HCT116 (cell line): ENCODE measurements at regions not wholly inside any gene's neighbourhood (a gene's known extent, or its start where the extent isn't known, plus 50 kb on each side); places are given as distances from the start of the nearest gene placed in this dataset.

Source experiments
- ATAC-seq: fragments of 200-7000 bp; cut with Tn5 transposase; 2 replicates; pipeline ENCODE4 v1.9.1; 2020; ENCODE audit warnings: mild to moderate bottlenecking, moderate library complexity
- BruUV-seq: library from RNA; stranded (reverse); fragments of 400-500 nt; replicated peaks from 2 replicates; lab custom pipeline; 2021; lab: Mats Ljungman, UMichigan
- CTCF ChIA-PET: fragments of 300-600 bp; sonication (Branson Sonifier 250); formaldehyde crosslinking; loops from one replicate; lab custom pipeline; 2021; ENCODE audit warnings: antibody characterized with exemption; lab: Charles Lee
- POLR2A ChIA-PET: fragments of 300-600, 350-600 bp; sonication (Branson Sonifier 250); formaldehyde crosslinking; loops from one replicate; lab custom pipeline; 2021; ENCODE audit warnings: antibody characterized with exemption; lab: Charles Lee
- RAD21 ChIA-PET, 2 experiments: fragments of 300-600 bp; sonication (Branson Sonifier 250); formaldehyde crosslinking; loops; one replicate each; lab custom pipeline; 2023; ENCODE audit warnings: low total read pairs in 2 of 2; ENCODE audit not compliant: uncharacterized antibody in 2 of 2, unreplicated experiment in 2 of 2, low non-redundant PET in 1 of 2; lab: Charles Lee
- DNase-seq: peaks from one replicate; pipeline ENCODE4 v3.0.0-alpha.2; 2010; ENCODE audit warnings: low read depth, low spot score
- H2AFZ ChIP-seq: fragments of 200-600 bp; shearing (Covaris generic), sonication (generic); 2 replicates; pipeline ENCODE4 v1.6.1; 2017; ENCODE audit warnings: low read depth, mixed run types, mixed read lengths, antibody characterized with exemption, low read length; ENCODE audit not compliant: poor library complexity, severe bottlenecking
- H3K27ac ChIP-seq: 2 replicates; pipeline ENCODE4 v1.5.1; 2012; ENCODE audit warnings: low read depth, low read length
- H3K27me3 ChIP-seq: fragments of 200-600 bp; sonication (generic); 2 replicates; pipeline ENCODE4 v1.6.1; 2016; ENCODE audit warnings: mixed run types, low read length, mixed read lengths; ENCODE audit not compliant: insufficient read depth
- H3K36me3 ChIP-seq, 2 experiments: fragments of 200-500 bp in 1 of 2; fragments of 200-600 bp in 1 of 2; sonication (Bioruptor generic) in 1 of 2; sonication (generic) in 1 of 2; 2 replicates each; pipeline versions ENCODE4 v1.5.1 to v1.6.1; 2014 to 2016; ENCODE audit warnings: low read length in 2 of 2, inconsistent platforms in 1 of 2, mixed read lengths in 1 of 2, mixed run types in 1 of 2; ENCODE audit not compliant: insufficient read depth in 2 of 2, control insufficient read depth in 1 of 2
- H3K4me1 ChIP-seq, 2 experiments: fragments of 200-600 bp in 1 of 2; sonication (generic) in 1 of 2; 2 replicates each; pipeline versions ENCODE4 v1.5.1 to v1.6.1; 2012 to 2017; ENCODE audit warnings: low read length in 2 of 2, inconsistent platforms in 1 of 2, mild to moderate bottlenecking in 1 of 2, mixed read lengths in 1 of 2, mixed run types in 1 of 2, moderate library complexity in 1 of 2; ENCODE audit not compliant: insufficient read depth in 2 of 2, control insufficient read depth in 1 of 2
- H3K4me2 ChIP-seq: fragments of 200-600 bp; sonication (generic); 2 replicates; pipeline ENCODE4 v1.6.1; 2017; ENCODE audit warnings: mixed run types, low read length, mixed read lengths
- H3K4me3 ChIP-seq, 2 experiments: fragments of 200-600 bp in 1 of 2; sonication (generic) in 1 of 2; replicated peaks in 1 of 2; 2 replicates each; pipeline ENCODE4 v1.5.1; 2011 to 2016; ENCODE audit warnings: low read length in 2 of 2, control low read depth in 1 of 2, low read depth in 1 of 2, mild to moderate bottlenecking in 1 of 2, mixed read lengths in 1 of 2, mixed run types in 1 of 2
- H3K79me2 ChIP-seq: fragments of 200-600 bp; sonication (generic); 2 replicates; pipeline ENCODE4 v1.6.1; 2017; ENCODE audit warnings: mild to moderate bottlenecking, mixed run types, low read length, moderate library complexity, mixed read lengths; ENCODE audit not compliant: insufficient read depth
- H3K9ac ChIP-seq: fragments of 200-600 bp; sonication (generic); 2 replicates; pipeline ENCODE4 v1.6.1; 2016; ENCODE audit warnings: low read length, mixed read lengths
- H3K9me2 ChIP-seq: fragments of 200-600 bp; sonication (generic), shearing (Covaris generic); 2 replicates; pipeline ENCODE4 v1.6.1; 2017; ENCODE audit warnings: mixed run types, mild to moderate bottlenecking, moderate library complexity; ENCODE audit not compliant: insufficient read depth
- H3K9me3 ChIP-seq, 2 experiments: fragments of 200-500 bp in 1 of 2; fragments of 200-600 bp in 1 of 2; sonication (Bioruptor generic) in 1 of 2; sonication (generic) in 1 of 2; 2 replicates each; pipeline ENCODE4 v1.6.1; 2014 to 2017; ENCODE audit warnings: low read length in 2 of 2, mixed read lengths in 2 of 2, inconsistent platforms in 1 of 2, low read depth in 1 of 2, mild to moderate bottlenecking in 1 of 2, mixed run types in 1 of 2, moderate library complexity in 1 of 2; ENCODE audit not compliant: control insufficient read depth in 1 of 2, insufficient read depth in 1 of 2
- H4K20me1 ChIP-seq: fragments of 200-600 bp; sonication (generic), shearing (Covaris generic); 2 replicates; pipeline ENCODE4 v1.6.1; 2017; ENCODE audit warnings: mixed run types, mild to moderate bottlenecking, moderate library complexity; ENCODE audit not compliant: insufficient read depth
- ATF3 ChIP-seq: IDR thresholded peaks from 2 replicates; pipeline ENCODE4 v1.6.1; 2012
- CBX3 ChIP-seq: IDR thresholded peaks from 2 replicates; pipeline ENCODE4 v1.6.1; 2012; ENCODE audit warnings: low read depth
- CEBPB ChIP-seq: IDR thresholded peaks from 2 replicates; pipeline ENCODE4 v1.6.1; 2012; ENCODE audit warnings: low read depth
- CTCF ChIP-seq, 3 experiments: fragments of 200-600 bp in 1 of 3; sonication (generic) in 1 of 3; IDR thresholded peaks in 2 of 3; conservative IDR thresholded peaks in 1 of 3; 2 replicates each; pipeline ENCODE4 v1.5.1; 2012 to 2017; ENCODE audit warnings: low read depth in 2 of 3, low read length in 2 of 3, antibody characterized with exemption in 1 of 3, borderline replicate concordance in 1 of 3, control low read depth in 1 of 3, mild to moderate bottlenecking in 1 of 3, mixed read lengths in 1 of 3, mixed run types in 1 of 3, moderate library complexity in 1 of 3; ENCODE audit not compliant: insufficient read depth in 1 of 3
- EGR1 ChIP-seq: IDR thresholded peaks from 2 replicates; pipeline ENCODE4 v1.6.1; 2012; ENCODE audit warnings: low read depth
- EZH2 ChIP-seq: fragments of 200-600 bp; sonication (generic); IDR thresholded peaks from 2 replicates; pipeline ENCODE4 v1.6.1; 2017; ENCODE audit warnings: antibody characterized with exemption, mixed run types
- EZH2phosphoT487 ChIP-seq: fragments of 200-600 bp; IDR thresholded peaks from 2 replicates; pipeline ENCODE4 v1.6.1; 2018; ENCODE audit warnings: antibody characterized with exemption, borderline replicate concordance
- FOSL1 ChIP-seq: IDR thresholded peaks from 2 replicates; pipeline ENCODE4 v1.6.1; 2012; ENCODE audit warnings: low read depth
- JUND ChIP-seq: IDR thresholded peaks from 2 replicates; pipeline ENCODE4 v1.6.1; 2012
- MAX ChIP-seq: IDR thresholded peaks from 2 replicates; pipeline ENCODE4 v1.6.1; 2012
- POLR2A ChIP-seq: IDR thresholded peaks from 2 replicates; pipeline ENCODE4 v1.7.0; 2011; ENCODE audit warnings: borderline replicate concordance; ENCODE audit not compliant: insufficient read depth, insufficient read length; ENCODE audit errors: extremely low read depth
- RAD21 ChIP-seq: IDR thresholded peaks from 2 replicates; pipeline ENCODE4 v1.6.1; 2012; ENCODE audit warnings: low read depth, mild to moderate bottlenecking
- SIN3A ChIP-seq: IDR thresholded peaks from 2 replicates; pipeline ENCODE4 v1.6.1; 2012; ENCODE audit warnings: low read depth
- SRF ChIP-seq: IDR thresholded peaks from 2 replicates; pipeline ENCODE4 v1.6.1; 2012; ENCODE audit warnings: low read depth
- YY1 ChIP-seq: IDR thresholded peaks from 2 replicates; pipeline ENCODE4 v1.6.1; 2011; ENCODE audit warnings: low read length, low read depth, moderate library complexity, mild to moderate bottlenecking; ENCODE audit not compliant: insufficient replicate concordance; ENCODE audit errors: extremely low read depth
- ZBTB33 ChIP-seq: IDR thresholded peaks from 2 replicates; pipeline ENCODE4 v1.6.1; 2011; ENCODE audit warnings: mild to moderate bottlenecking, low read length, moderate library complexity; ENCODE audit not compliant: insufficient replicate concordance; ENCODE audit errors: extremely low read depth
- ZFX ChIP-seq: fragments of 450-650 bp; IDR thresholded peaks from 2 replicates; pipeline ENCODE4 v1.6.1; 2017
- ZNF274 ChIP-seq: fragments of 200-500 bp; sonication (Bioruptor generic); IDR thresholded peaks from 2 replicates; pipeline ENCODE4 v1.6.1; 2014; ENCODE audit warnings: mild to moderate bottlenecking, low read depth, low read length, inconsistent platforms
- intact Hi-C: fragments of 100-400 bp; cut with micrococcal nuclease; formaldehyde crosslinking; loops from 2 replicates; pipeline ENCODE4 v1.10.0; 2022

GRCh38 chr6:140314682-140315081 lies 940.2 kb upstream of the CITED2 start:
- BruUV-seq = no TSS peak
- Histone ChIP-seq H3K4me3 (no peak overlapping the region), H3K4me2 (no peak overlapping the region), H3K36me3 (no peaks in the 10 kb centered on the region), H3K27me3 (no peaks in the 10 kb centered on the region), H4K20me1 (no peaks in the 10 kb centered on the region), H2AFZ (no peak overlapping the region), H3K79me2 (no peaks in the 10 kb centered on the region), H3K27ac (no peak overlapping the region), H3K9me2 (no peaks in the 10 kb centered on the region), H3K9me3 (no peaks in the 10 kb centered on the region), H3K9ac (no peak overlapping the region), H3K4me1 (peaks cover 0 to 17% of the 10 kb centered on the region in 2 experiments; a peak in 2 of 4 replicates)
- DNase-seq (no peak), ATAC-seq (no peak)
- TF ChIP-seq JUND (no peak), CBX3 (no peak), SRF (no peak), CEBPB (no peak), ZFX (no peak), SIN3A (no peak), CTCF (IDR thresholded peaks at IDR 0.05 in 2 of 3, conservative IDR thresholded peaks at IDR 0.05 in 1 of 3; ENCODE audit: borderline replicate concordance in 1 of 3, insufficient read depth in 1 of 3, low read depth in 2 of 3, low read length in 2 of 3) (no peak), FOSL1 (no peak), ZBTB33 (no peak), EZH2phosphoT487 (no peak), POLR2A (no peak), EZH2 (no peak), RAD21 (no peak), ATF3 (no peak), ZNF274 (no peak), YY1 (no peak), MAX (no peak), EGR1 (no peak)
- CTCF ChIA-PET = no interaction called here
- POLR2A ChIA-PET = no interaction called here
- intact Hi-C loops = no loop called here
- RAD21 ChIA-PET = no interaction called here
